ENCODE measurements at regions not wholly inside any gene's neighbourhood (a gene's known extent, or its start where the extent isn't known, plus 50 kb on each side); places are given as distances from the start of the nearest gene placed in this dataset.

GRCh38 chr13:111506621-111507020, 186.2 kb downstream of the TEX29 start:
- Mint-ChIP-seq H3K4me3 (no peak overlapping the region), H3K9me3 (peaks cover 25% of the 10 kb centered on the region), H3K27me3 (ENCODE audit: insufficient read depth) (peaks cover 1% of the 10 kb centered on the region), H3K4me1 (ENCODE audit: low read depth) (no peaks in the 10 kb centered on the region), H3K36me3 (ENCODE audit: low read depth) (no peaks in the 10 kb centered on the region), H3K27ac (no peak overlapping the region)
- TF ChIP-seq, protein P1, sequence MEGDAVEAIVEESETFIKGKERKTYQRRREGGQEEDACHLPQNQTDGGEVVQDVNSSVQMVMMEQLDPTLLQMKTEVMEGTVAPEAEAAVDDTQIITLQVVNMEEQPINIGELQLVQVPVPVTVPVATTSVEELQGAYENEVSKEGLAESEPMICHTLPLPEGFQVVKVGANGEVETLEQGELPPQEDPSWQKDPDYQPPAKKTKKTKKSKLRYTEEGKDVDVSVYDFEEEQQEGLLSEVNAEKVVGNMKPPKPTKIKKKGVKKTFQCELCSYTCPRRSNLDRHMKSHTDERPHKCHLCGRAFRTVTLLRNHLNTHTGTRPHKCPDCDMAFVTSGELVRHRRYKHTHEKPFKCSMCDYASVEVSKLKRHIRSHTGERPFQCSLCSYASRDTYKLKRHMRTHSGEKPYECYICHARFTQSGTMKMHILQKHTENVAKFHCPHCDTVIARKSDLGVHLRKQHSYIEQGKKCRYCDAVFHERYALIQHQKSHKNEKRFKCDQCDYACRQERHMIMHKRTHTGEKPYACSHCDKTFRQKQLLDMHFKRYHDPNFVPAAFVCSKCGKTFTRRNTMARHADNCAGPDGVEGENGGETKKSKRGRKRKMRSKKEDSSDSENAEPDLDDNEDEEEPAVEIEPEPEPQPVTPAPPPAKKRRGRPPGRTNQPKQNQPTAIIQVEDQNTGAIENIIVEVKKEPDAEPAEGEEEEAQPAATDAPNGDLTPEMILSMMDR (IDR thresholded peaks at IDR 0.05) = no peak
- DNase-seq = no peak

GRCh38 chr13:111508164-111508870, 187.9 kb downstream of the TEX29 start:
- peaks cover 1% of the 10 kb centered on the region for H3K27me3 Mint-ChIP-seq (ENCODE audit: insufficient read depth)
- peaks cover 23% of the 10 kb centered on the region for H3K9me3 Mint-ChIP-seq
- no peaks in the 10 kb centered on the region for H3K36me3 Mint-ChIP-seq (ENCODE audit: low read depth)
- no peak overlapping the region for H3K27ac Mint-ChIP-seq
- TF ChIP-seq, protein P1 (IDR thresholded peaks at IDR 0.05) = no peak
- H3K4me1 Mint-ChIP-seq (ENCODE audit: low read depth) = no peaks in the 10 kb centered on the region
- DNase-seq = no peak
- H3K4me3 Mint-ChIP-seq = no peak overlapping the region

DNA sequence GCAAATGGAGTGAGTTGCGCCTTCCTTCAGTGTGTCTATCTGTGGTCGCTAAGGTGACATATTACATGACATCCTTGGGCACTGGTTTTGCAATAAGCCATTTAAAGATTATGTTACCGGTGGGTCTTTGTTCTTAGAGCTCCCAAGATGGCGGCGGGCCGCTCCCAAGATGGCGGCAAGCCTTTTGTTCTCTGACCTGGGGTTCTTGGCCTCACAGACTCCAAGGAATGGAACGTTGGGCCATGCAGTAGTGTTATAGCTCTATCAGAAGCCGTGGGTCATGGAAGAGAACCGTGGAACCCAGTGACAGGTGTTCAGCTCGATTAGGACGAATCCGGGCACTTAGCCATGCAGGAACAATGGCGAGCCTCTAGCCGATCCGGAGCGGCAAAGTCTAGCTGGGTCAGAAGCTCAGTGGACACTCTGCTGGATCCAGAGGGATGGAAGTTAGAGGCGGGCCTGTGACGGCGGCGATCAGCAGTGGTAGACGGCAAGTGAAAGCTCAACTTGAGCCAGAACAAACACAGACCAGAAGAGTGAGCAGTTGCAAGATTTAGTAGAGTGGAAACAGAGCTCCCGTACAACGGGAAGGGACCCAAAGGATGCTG, 188.6 kb downstream of the TEX29 start:
- peaks cover 1% of the 10 kb centered on the region; the same call in 1 of the 2 replicates for H3K27me3 Mint-ChIP-seq (ENCODE audit: insufficient read depth)
- no peaks in the 10 kb centered on the region for H3K4me1 Mint-ChIP-seq (ENCODE audit: low read depth)

DNA sequence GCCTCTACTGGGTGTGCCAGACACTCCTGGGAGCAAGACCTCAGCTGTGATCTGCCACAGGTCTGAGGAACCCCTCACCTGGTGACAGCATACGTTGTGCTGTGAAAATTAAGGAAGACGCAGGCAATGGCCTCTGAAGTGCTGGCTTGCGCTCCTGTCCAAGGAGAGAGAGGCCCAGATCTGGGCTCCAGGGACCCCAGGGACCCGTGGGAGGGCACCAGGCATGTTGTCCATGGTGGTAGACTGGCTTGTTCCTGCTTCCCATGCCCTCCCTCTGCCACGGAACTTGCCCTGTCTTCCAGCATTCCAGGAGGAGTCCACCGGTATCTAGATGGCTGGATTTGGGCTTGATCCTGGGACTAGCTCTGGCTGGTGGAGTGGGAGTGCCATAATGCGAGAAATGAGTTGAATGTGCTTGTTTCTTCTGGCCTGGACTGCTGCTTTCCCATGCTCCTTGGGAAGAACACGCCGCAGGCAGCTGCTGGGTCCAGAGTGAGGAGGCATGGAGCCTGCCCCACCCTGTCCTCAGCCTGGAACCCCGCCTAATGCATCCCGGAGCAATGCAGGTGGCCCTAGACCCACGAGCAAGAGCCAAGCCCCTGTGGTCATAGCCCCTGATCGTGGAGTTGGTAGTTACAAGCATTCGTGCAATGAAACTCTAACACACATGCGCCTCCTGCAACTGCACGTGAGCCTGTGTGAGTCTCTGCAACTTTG, 190.2 kb downstream of the TEX29 start:
- Mint-ChIP-seq H3K4me1 (ENCODE audit: low read depth) (no peaks in the 10 kb centered on the region), H3K27me3 (ENCODE audit: insufficient read depth) (peaks cover 2% of the 10 kb centered on the region), H3K36me3 (ENCODE audit: low read depth) (no peaks in the 10 kb centered on the region), H3K4me3 (no peak overlapping the region), H3K27ac (no peak overlapping the region), H3K9me3 (peaks cover 26% of the 10 kb centered on the region)
- TF ChIP-seq, protein P1 (IDR thresholded peaks at IDR 0.05) = no peak
- DNase-seq = no peak

More for the DNA sequence above, 188.6 kb downstream of the TEX29 start:
- H3K36me3 Mint-ChIP-seq (ENCODE audit: low read depth) = no peaks in the 10 kb centered on the region
- DNase-seq = no peak
- H3K9me3 Mint-ChIP-seq = peaks cover 23% of the 10 kb centered on the region
- TF ChIP-seq, protein P1 (IDR thresholded peaks at IDR 0.05) = no peak
- H3K27ac Mint-ChIP-seq = no peak overlapping the region
- H3K4me3 Mint-ChIP-seq = no peak overlapping the region

DNA sequence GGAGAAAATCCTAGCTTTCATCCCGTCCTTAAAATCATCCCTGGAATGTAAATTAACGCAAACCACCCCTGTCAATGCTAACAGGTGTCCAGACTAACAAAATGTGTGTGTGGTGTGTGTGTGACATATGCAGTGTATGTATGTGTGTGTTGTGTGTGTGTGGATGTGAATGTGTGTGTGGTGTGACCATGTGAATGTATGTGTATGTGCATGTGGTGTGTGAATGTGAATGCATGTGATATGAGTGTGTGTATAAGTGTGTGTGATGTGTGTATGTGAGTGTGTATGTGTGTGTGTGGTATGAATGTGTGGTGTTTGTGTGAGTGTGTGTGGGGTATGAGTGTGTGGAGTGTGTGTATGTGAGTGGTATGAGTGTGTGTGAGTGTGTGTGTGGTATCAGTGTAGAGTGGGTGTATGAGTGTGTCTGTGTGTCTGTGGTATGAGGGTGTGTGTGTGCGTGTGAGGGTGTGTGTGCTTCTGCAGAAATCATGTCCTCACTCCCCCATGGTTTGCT, 190.8 kb downstream of the TEX29 start:
- Mint-ChIP-seq H3K27me3 (ENCODE audit: insufficient read depth) (peaks cover 2% of the 10 kb centered on the region), H3K4me1 (ENCODE audit: low read depth) (no peaks in the 10 kb centered on the region), H3K9me3 (peaks cover 26% of the 10 kb centered on the region), H3K36me3 (ENCODE audit: low read depth) (no peaks in the 10 kb centered on the region), H3K4me3 (no peak overlapping the region), H3K27ac (no peak overlapping the region)
- TF ChIP-seq, protein P1 (IDR thresholded peaks at IDR 0.05) = no peak
- no peak for DNase-seq
